HFF-Myc (cell line): ENCODE measurements at regions not wholly inside any gene's neighbourhood (a gene's known extent, or its start where the extent isn't known, plus 50 kb on each side); places are given as distances from the start of the nearest gene placed in this dataset.

ENCODE experiments used
- DNase-seq: peaks from one replicate; pipeline ENCODE4 v3.0.0-alpha.2; 2011; ENCODE audit warnings: low read depth; ENCODE audit errors: extremely low read depth
- H3K4me3 ChIP-seq: replicated peaks from 2 replicates; pipeline ENCODE4 v1.5.1; 2011; ENCODE audit warnings: low read depth, mild to moderate bottlenecking, control low read depth, low read length
- TF ChIP-seq, protein P1 (sequence below): IDR thresholded peaks from 2 replicates; pipeline ENCODE4 v1.5.1; 2012; ENCODE audit warnings: mild to moderate bottlenecking, low read depth, low read length, control low read depth; ENCODE audit errors: missing control alignments

DNA sequence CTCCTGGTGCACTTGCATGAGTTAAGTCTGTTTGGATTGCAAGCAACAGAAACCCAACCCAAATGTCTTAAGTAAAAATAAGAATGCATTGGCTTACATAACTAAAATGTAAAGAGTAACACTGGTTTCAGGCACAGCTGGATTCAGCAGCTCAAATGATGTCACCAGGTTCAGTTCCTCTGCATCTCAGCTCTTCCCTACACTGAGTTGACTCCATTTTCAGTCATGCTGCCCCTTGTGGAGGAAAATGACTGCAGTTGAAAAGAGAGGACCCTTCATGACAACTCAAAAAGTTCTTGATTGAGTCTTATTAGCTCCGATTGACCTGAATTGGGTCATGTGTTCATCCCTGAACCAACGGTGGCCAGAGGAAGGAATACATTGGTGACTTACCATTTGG lies 138.5 kb upstream of the ABI3BP start:
- DNase-seq = no peak
- TF ChIP-seq, protein P1, sequence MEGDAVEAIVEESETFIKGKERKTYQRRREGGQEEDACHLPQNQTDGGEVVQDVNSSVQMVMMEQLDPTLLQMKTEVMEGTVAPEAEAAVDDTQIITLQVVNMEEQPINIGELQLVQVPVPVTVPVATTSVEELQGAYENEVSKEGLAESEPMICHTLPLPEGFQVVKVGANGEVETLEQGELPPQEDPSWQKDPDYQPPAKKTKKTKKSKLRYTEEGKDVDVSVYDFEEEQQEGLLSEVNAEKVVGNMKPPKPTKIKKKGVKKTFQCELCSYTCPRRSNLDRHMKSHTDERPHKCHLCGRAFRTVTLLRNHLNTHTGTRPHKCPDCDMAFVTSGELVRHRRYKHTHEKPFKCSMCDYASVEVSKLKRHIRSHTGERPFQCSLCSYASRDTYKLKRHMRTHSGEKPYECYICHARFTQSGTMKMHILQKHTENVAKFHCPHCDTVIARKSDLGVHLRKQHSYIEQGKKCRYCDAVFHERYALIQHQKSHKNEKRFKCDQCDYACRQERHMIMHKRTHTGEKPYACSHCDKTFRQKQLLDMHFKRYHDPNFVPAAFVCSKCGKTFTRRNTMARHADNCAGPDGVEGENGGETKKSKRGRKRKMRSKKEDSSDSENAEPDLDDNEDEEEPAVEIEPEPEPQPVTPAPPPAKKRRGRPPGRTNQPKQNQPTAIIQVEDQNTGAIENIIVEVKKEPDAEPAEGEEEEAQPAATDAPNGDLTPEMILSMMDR = peak; percentile 13

DNA sequence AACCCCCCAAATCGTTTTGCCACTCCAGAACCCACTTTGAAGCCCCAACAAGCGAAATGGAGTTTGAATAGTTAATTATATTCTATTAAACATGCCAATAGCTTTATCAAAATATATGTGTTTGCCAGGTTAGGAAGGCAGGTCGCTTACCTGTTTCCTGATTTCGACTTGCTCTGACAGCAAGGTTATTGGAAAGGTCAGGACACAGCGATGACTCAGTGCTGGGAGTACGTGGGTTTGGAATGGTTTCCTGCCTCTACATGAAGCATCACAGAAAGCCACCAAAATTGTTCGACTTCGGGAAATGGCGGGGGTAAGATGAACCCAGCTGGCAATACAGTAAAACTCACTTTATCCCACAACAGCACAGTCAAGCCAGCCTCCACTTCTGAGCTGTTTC lies 135.6 kb upstream of the ABI3BP start:
- TF ChIP-seq, protein P1 = no peak
- no peak for DNase-seq
- no peak overlapping the region for H3K4me3 ChIP-seq

More for the DNA sequence above, 138.5 kb upstream of the ABI3BP start:
- no peak overlapping the region for H3K4me3 ChIP-seq

DNA sequence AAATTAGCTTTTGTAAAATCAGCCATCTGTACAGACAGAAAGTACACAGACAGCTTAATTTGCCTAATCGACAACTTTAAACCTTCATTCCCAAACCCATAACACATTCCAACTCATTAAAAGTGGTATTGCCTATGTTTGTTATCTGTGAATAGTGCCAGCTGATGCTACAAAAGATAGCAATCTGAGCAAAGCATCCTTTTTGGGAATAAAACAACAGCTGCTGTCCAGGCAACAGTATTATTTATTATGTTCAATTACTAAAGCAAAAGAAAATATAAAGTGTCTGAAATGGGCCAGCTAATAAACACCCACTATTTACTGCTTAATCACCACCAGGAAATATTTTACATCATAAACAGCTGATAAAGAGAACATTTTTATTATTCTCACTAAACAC lies 134.8 kb upstream of the ABI3BP start:
- no peak for DNase-seq
- TF ChIP-seq, protein P1 = no peak
- H3K4me3 ChIP-seq = no peak overlapping the region

DNA sequence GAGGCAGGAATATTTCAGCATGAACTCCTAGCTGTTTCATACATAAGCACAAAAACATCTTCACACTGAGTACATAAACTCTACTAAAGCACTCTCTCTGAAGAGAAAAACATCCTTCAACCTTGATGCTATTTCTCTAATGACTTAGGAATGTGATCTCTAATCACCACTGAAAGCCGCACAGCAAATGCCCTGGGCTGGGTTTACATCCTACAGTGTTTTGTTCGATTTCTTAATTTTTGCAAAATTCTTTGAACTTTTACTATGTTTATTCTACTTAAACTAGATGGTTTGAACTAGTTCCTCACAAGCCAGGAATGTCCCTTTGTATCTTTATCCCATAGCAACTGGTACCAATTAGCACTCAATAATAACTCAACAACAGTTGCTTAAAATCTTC lies 130.9 kb upstream of the ABI3BP start:
- TF ChIP-seq, protein P1 = no peak
- no peak overlapping the region for H3K4me3 ChIP-seq
- DNase-seq = no peak

DNA sequence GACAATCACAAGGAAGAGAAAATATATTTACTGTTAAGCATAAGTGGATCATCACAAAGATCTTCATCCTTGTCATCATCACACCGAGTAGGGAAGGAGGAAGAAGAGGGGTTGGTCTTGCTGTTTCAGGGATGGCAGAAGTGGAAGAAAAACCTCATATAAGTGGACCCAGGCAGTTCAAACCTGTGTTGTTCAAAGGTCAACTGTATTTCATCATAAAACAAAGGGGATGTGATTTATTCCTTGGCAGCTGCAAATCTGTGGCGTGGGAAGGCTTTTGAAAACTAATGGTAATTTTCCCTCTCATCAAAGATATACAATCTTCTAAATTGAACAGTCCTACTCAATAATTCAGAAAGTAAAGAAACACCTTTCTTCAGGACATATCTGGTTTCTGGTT lies 129.9 kb upstream of the ABI3BP start:
- H3K4me3 ChIP-seq = no peak overlapping the region
- DNase-seq = no peak
- TF ChIP-seq, protein P1 = no peak

DNA sequence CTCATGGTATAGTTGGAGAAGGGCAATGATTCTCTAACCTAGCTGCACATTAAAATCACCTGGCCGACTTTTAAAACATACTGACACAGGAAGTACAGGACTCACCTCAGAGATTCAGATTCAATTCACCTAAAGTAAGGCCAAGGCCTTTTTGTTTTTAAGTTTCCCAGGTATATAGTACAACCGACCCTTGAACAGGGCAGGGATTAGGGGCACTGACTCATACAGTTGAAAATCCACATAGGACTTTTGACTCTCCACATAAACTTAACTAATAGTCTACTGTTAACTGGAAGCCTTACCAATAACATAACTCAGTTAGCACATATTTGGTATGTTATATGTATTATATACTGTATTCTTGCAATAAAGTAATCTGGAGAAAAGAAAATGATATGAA lies 129.5 kb upstream of the ABI3BP start:
- H3K4me3 ChIP-seq = no peak overlapping the region
- no peak for DNase-seq
- TF ChIP-seq, protein P1 = no peak

DNA sequence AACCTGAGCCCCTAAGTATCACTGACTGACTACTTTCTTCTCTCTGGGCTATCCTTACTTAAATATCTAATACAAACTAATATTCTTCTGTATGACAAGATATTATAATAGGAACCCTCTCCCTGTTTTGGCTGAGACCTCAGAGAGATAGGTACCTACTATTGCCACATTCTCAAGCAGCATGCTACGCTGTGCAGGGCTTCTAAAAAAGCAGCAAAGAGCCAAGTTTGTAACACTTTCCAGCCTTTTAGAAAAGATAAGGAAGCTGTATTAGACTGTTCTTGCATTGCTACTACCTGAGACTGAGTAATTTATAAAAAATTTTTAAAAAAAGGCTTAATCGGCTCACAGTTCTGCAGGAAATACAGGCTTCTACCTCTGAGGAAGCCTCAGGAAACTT lies 126.8 kb upstream of the ABI3BP start:
- TF ChIP-seq, protein P1 = no peak
- no peak overlapping the region for H3K4me3 ChIP-seq
- no peak for DNase-seq
